ENCODE measurements at regions not wholly inside any gene's neighbourhood (a gene's known extent, or its start where the extent isn't known, plus 50 kb on each side); places are given as distances from the start of the nearest gene placed in this dataset.

DNA sequence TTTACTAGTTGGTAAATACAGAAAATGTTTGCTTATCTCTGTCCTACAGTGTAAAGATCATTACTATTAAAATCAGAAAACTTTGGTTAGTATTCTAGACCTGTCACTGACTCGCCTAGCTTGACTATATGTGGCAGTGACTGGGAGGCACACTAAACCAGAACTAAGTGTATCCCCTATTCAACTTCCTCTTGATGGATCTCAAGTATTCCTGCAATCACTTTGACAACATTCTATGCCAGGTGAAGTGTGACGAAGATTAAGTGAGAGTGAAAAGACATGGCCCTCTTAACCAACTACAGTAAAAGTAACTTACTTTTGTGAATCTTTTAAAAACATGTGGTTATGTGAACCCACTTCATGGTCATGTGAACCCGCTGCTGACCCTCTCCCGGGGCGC lies 223.0 kb upstream of the ADAMTS5 start:
- no peak for DNase-seq (ENCODE audit: low spot score)

DNA sequence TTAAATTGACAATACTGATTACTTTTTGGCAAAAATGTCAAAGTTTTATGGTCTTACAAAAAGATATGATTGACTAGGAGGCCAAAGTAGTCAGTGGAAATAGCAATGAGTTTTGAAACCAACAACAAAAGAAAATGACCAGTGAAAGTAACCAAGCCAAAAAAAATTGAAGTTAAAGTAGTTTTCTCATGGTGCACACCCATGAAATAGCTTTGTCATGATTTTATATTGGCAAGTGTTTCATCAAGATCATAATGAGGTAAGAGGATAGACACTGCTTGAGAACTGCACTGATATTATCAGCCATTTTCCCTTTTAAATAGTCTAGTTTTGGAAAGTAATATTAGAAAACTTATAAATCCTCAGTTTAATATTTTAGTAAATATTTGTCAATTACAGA lies 206.2 kb upstream of the ADAMTS5 start:
- DNase-seq (ENCODE audit: low spot score): no peak

DNA sequence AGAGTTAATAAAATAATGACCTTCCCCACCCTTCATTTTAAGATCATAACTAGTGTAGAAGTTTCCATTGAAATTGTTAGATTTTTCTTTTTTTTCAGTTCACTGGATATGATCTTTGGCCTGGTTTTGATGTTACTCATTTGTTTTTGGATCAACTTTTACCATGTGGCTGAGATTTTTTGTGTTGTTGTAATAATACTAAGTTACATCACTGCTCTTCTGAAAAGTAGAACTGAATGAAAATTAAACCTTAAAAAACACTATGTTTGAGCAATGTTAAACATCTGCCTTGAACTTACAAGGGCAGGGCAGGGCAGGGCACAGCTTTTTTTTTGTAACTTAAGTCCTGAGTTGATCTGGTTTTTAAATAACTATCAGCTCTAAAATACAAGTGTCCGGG lies 204.8 kb upstream of the ADAMTS5 start:
- no peak for DNase-seq (ENCODE audit: low spot score)

GRCh38 chr21:27168084-27168483 lies 201.2 kb upstream of the ADAMTS5 start:
- no peak for DNase-seq (ENCODE audit: low spot score)

- no peak for DNase-seq (ENCODE audit: low spot score)
These were observed 197.6 kb upstream of the ADAMTS5 start for GRCh38 chr21:27164208-27165177.

DNA sequence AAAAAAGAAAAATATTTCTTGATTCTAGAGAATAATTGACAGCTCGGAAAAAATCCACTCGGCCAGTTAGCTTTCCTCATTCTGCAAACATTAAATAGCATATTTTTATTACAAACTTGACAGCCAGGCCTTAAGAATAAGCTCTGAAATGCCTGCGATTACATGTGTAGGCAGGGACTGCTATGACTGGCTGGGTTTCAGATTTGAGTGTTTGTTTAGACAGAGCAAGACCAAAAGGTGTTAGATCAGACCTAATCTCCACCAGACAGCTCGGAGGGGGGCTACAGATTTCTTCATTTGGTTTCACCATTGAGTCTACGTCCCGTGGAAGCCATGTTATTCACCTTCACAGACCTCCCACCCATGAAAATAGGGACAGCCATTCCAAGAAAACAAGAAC lies 192.1 kb upstream of the ADAMTS5 start:
- no peak for DNase-seq (ENCODE audit: low spot score)

DNA sequence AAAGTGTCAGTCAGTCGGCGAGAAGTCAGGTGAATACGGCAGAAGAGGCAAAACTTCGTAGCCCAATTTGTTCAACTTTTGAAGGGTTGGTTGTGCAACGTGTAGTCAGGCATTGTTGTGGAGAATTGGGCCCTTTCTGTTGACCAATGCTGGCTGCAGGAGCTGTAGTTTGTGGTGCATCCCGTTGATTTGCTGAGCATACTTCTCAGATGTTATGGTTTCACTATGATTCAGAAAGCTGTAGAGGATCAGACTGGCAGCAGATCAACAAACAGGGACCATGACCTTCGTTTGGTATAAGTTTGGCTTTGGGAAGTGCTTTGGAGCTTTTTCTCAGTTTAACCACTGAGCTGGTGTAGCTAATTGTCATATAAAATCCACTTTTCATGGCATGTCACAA lies 190.2 kb upstream of the ADAMTS5 start:
- DNase-seq (ENCODE audit: low spot score): no peak

DNA sequence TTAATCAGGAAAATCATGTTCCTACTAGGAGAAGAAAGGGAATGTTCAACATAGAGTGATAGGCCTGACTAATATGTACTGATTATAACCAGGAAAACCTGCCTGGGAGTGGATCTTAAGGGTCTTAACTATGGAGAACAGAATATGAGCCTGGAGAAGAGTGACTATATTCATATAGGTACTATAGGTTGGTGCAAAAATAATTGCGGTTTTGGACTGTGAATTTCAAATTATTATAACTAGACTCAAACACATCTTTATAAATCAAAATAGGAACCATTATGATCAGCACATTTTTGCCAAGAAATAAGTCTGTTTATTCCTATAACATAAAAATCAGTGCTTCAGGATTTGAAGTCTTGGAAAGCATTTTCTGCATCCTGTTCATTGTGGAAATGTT lies 189.8 kb upstream of the ADAMTS5 start:
- DNase-seq (ENCODE audit: low spot score): no peak

DNA sequence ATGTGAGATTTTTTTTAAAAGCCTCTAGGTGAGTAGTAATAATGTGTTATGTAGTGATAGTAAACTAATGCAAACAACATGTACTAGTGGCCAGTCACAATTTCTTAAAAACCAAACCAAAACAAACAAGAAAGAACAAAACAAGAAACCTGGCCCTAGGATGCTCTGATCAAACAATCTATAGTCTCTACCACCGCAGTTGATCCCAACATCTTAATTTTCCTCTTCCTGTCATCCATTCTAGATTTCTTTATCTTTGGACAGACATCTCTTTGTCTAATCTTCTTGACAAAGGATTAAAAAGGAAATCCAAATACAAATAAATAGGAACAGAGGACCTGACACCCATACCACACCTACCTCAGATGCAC lies 188.2 kb upstream of the ADAMTS5 start:
- DNase-seq (ENCODE audit: low spot score): no peak

GRCh38 chr21:27154451-27155129 lies 187.7 kb upstream of the ADAMTS5 start:
- DNase-seq (ENCODE audit: low spot score): no peak

GRCh38 chr21:27152996-27153395 lies 186.1 kb upstream of the ADAMTS5 start:
- DNase-seq (ENCODE audit: low spot score): no peak

GRCh38 chr21:27149034-27149433 lies 182.1 kb upstream of the ADAMTS5 start:
- no peak for DNase-seq (ENCODE audit: low spot score)

DNA sequence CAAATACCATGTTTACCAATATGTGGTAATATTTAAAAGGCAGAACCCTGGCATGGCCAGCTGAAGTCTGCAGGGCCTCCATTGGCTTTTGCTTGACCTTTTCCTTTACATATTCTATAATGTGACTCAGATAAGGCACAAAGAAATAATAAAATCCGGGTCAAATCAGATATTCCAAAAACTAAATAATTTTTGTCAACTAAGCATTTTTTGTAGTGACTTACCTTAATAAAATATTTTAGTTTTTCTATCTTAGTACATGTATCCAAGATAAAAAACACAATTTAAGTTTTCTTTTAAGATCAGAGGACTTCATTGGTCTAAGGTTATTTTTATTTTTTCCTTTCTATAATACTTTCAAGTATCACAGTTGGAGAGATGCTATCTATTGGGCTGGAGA lies 179.4 kb upstream of the ADAMTS5 start:
- DNase-seq (ENCODE audit: low spot score): no peak

- no peak for DNase-seq (ENCODE audit: low spot score)
These were observed 178.4 kb upstream of the ADAMTS5 start for GRCh38 chr21:27145134-27145798.

DNA sequence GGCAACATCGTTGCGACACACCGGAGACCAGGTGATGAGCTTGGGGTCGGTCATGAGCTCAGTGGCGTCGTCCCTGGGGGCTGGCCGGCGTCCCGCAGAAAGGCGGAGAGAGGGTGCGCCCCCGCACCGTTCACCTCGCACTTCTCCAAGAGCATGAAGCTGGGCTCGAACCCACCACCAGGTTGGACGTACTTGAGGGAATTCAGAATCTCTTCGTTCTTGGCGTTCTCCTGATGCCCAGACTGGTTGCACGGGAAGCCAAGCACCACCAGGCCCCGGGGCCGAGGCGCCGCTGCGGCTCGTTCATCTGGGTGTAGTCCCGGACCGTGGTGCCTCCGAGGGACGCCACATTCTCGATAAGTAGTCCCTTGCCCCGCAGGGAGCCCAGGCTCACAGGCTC lies 176.6 kb upstream of the ADAMTS5 start:
- DNase-seq (ENCODE audit: low spot score): no peak

DNA sequence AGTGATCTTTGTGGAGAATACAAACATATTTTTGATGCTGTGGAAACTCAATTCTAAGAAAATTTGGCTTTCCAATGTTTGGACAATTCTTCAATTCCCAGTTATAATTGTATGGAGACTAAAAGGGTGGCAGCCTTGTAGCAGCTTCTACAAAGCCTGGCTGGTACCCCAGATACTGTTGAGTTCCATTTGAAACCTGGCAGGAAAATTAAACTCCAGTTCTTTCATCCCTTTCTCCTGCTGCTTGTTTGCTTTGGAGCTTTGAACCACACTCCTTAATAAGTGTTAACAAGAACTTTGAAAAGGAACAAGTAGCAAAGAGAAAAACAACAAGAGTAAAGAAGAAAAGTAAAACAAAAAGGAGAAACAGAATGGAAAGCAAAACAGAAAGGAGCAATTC lies 172.6 kb upstream of the ADAMTS5 start:
- DNase-seq (ENCODE audit: low spot score): no peak

DNA sequence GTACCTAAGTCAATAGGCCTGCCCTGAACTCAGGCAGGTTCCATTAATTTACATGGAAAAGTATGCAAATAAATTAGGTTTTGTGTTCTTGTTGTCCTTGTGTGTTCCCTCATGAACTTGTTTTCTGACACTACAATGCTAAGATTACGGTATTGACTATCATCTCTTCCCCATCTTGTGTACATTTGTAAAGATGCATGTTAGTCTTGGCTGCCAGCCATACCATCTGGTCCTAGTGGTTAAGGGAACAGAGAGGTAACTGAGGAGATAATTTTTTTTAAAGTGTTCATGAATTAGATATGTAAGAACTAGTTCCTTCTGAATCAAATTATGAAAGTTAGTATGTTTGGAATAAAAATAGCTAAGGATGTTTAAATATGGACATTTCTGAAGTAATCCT lies 167.6 kb upstream of the ADAMTS5 start:
- no peak for DNase-seq (ENCODE audit: low spot score)

- DNase-seq (ENCODE audit: low spot score): no peak
These were observed 165.4 kb upstream of the ADAMTS5 start for GRCh38 chr21:27132266-27132665.

GRCh38 chr21:27130154-27130553 lies 163.3 kb upstream of the ADAMTS5 start:
- no peak for DNase-seq (ENCODE audit: low spot score)

DNA sequence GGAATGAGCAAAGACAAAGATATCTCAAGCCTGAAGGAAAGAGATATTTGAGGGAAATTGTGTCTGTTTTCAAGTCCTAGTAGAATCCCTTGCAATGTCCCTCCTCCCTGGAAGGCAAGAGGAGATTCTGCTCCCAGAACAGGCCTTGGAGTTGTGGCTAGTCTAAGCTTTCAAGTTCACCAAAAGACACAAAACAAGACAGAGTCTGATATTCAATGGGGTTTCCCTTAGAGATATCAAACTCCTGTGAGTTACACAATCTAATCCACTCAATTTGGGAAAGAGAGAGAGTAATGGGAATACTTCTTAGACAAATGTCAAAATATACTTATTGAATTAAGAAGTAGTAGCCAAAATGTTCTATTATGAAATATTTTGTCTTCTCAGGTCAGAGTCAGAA lies 162.8 kb upstream of the ADAMTS5 start:
- DNase-seq (ENCODE audit: low spot score): no peak

DNA sequence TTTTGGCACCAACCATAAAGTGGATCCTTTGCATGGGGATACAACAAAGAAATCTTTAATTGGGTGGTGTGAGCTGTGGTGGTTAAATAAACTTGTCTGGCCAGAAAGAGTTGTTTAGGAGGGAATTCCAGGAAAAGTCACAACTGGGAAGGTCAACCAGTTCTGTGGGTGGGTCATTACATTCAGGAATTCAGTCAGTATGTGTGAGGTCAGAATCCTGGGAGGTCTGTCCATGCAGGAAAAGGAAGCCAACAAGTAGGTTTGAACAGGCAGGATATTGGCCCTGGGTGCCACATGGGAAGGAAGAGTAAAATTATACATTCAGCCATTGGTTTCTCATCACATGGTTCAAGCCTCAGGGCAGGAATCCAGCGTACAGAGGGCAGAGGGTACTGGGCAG lies 162.3 kb upstream of the ADAMTS5 start:
- no peak for DNase-seq (ENCODE audit: low spot score)

DNA sequence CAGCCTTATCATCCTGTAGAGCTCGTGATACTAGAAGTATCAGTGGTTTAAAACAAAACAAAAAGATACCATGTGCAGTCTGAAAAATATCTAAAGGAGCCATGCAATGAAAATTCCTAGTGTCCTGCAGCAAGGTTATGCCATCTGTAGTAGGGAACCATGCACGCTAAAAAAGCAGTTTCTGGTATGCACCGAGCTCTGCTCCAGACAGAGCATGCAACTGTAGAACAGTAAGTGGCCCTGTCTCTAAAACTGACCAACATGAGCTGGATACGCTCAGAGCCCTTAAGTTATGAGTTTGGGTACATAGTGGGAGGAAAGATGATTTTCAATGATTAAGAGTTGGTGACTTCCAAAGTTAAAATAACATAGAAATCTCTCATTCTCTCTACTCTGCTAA lies 159.3 kb upstream of the ADAMTS5 start:
- no peak for DNase-seq (ENCODE audit: low spot score)

- no peak for DNase-seq (ENCODE audit: low spot score)
These were observed 155.8 kb upstream of the ADAMTS5 start for GRCh38 chr21:27122686-27123085.
